ENCODE measurements at regions not wholly inside any gene's neighbourhood (a gene's known extent, or its start where the extent isn't known, plus 50 kb on each side); places are given as distances from the start of the nearest gene placed in this dataset.

GRCh38 chr5:4082966-4083564 lies 487.4 kb downstream of the IRX1 start:
- no peak for DNase-seq

- no peak for DNase-seq
Observed at GRCh38 chr5:4083591-4084337, 488.1 kb downstream of the IRX1 start.

- no peak for DNase-seq
Observed at GRCh38 chr5:4086081-4086480, 490.4 kb downstream of the IRX1 start.

- no peak for DNase-seq
Observed at GRCh38 chr5:4087110-4087509, 491.5 kb downstream of the IRX1 start.

GRCh38 chr5:4089087-4089486 lies 493.5 kb downstream of the IRX1 start:
- DNase-seq: no peak

- no peak for DNase-seq
Observed at GRCh38 chr5:4093236-4093635, 497.6 kb downstream of the IRX1 start.

- no peak for DNase-seq
Observed at GRCh38 chr5:4093970-4094369, 498.3 kb downstream of the IRX1 start.

GRCh38 chr5:4095918-4096630 lies 500.4 kb downstream of the IRX1 start:
- no peak for DNase-seq

- DNase-seq: no peak
Observed at GRCh38 chr5:4097199-4097598, 501.6 kb downstream of the IRX1 start.

- DNase-seq: no peak
Observed at GRCh38 chr5:4098226-4098625, 502.6 kb downstream of the IRX1 start.

GRCh38 chr5:4099386-4099785 lies 503.8 kb downstream of the IRX1 start:
- DNase-seq: no peak

- DNase-seq: no peak
Observed at GRCh38 chr5:4100739-4101138, 505.1 kb downstream of the IRX1 start.

GRCh38 chr5:4101189-4101588 lies 505.6 kb downstream of the IRX1 start:
- no peak for DNase-seq

- no peak for DNase-seq
Observed at GRCh38 chr5:4104831-4105597, 509.4 kb downstream of the IRX1 start.

- DNase-seq: no peak
Observed at GRCh38 chr5:4108690-4109089, 513.1 kb downstream of the IRX1 start.

- no peak for DNase-seq
Observed at GRCh38 chr5:4113426-4113825, 517.8 kb downstream of the IRX1 start.

- no peak for DNase-seq
Observed at GRCh38 chr5:4113905-4114304, 518.3 kb downstream of the IRX1 start.

GRCh38 chr5:4114452-4114851 lies 518.8 kb downstream of the IRX1 start:
- DNase-seq: no peak

- DNase-seq: no peak
Observed at GRCh38 chr5:4116834-4117233, 521.2 kb downstream of the IRX1 start.

- no peak for DNase-seq
Observed at GRCh38 chr5:4124221-4124970, 528.8 kb downstream of the IRX1 start.

- no peak for DNase-seq
Observed at GRCh38 chr5:4128994-4129393, 533.4 kb downstream of the IRX1 start.

GRCh38 chr5:4129523-4129922 lies 533.9 kb downstream of the IRX1 start:
- DNase-seq: no peak

- no peak for DNase-seq
Observed at GRCh38 chr5:4130819-4131218, 535.2 kb downstream of the IRX1 start.
